K562 (cell line): ENCODE measurements at regions not wholly inside any gene's neighbourhood (a gene's known extent, or its start where the extent isn't known, plus 50 kb on each side); places are given as distances from the start of the nearest gene placed in this dataset.

Experiments
- ATAC-seq: fragments of 200-7000 bp; cut with Tn5 transposase; 3 replicates; pipeline ENCODE4 v1.9.1; 2020; ENCODE audit warnings: moderate library complexity
- BruUV-seq: library from RNA; stranded (reverse); fragments of 400-500 nt; replicated peaks from 2 replicates; lab custom pipeline; 2021; lab: Mats Ljungman, UMichigan
- CTCF ChIA-PET: fragments of 300-600 bp; formaldehyde crosslinking; extraction: SDS; loops from one replicate; lab custom pipeline; 2021; ENCODE audit warnings: low intra/inter-chr PET ratio; lab: Yijun Ruan, JAX
- POLR2A ChIA-PET: fragments of 300-600, 350-650 bp; sonication (Branson Sonifier 250); formaldehyde crosslinking; extraction: SDS; loops from one replicate; lab custom pipeline; 2021; ENCODE audit warnings: antibody characterized with exemption, inconsistent platforms; lab: Yijun Ruan, JAX
- DNase-seq, 4 experiments: peaks; one replicate each; pipeline versions ENCODE4 v3.0.0 to v3.0.0-alpha.2; 2011 to 2018; ENCODE audit warnings: low spot score in 3 of 4, mixed read lengths in 3 of 4; ENCODE audit errors: extremely low read depth in 1 of 4
- FAIRE-seq: peaks from 2 replicates; lab custom pipeline; 2011; peaks lifted over from hg19 to GRCh38; lab: Jason Lieb, UNC
- H2AFZ ChIP-seq: 2 replicates; pipeline ENCODE4 v1.6.0; 2011; ENCODE audit warnings: low read depth, low read length, control low read depth, inconsistent platforms
- H3K27ac ChIP-seq: fragments of 200-600 bp; 3 replicates; pipeline ENCODE4 v1.8.0; 2011; ENCODE audit warnings: low read depth, mild to moderate bottlenecking, control low read depth, inconsistent platforms, low read length, moderate library complexity, mixed read lengths; ENCODE audit errors: extremely low read depth
- H3K27me3 ChIP-seq, 2 experiments: fragments of 300-600 bp in 1 of 2; 2 replicates in 1 of 2; 3 replicates in 1 of 2; pipeline versions ENCODE4 v1.6.0 to v1.8.0; 2011; ENCODE audit warnings: inconsistent platforms in 2 of 2, low read length in 2 of 2, mild to moderate bottlenecking in 1 of 2, mixed read lengths in 1 of 2, moderate library complexity in 1 of 2; ENCODE audit not compliant: control insufficient read depth in 2 of 2, insufficient read depth in 2 of 2
- H3K36me3 ChIP-seq: fragments of 300-600 bp; 3 replicates; pipeline ENCODE4 v1.8.0; 2011; ENCODE audit warnings: mild to moderate bottlenecking, low read length, inconsistent platforms; ENCODE audit not compliant: control insufficient read depth, insufficient read depth
- H3K4me1 ChIP-seq, 2 experiments: fragments of 200-600 bp in 1 of 2; replicated peaks in 1 of 2; 2 replicates in 1 of 2; 3 replicates in 1 of 2; pipeline versions ENCODE4 v1.5.1 to v1.8.0; 2011; ENCODE audit warnings: inconsistent platforms in 2 of 2, low read length in 2 of 2, mild to moderate bottlenecking in 1 of 2, mixed read lengths in 1 of 2, moderate library complexity in 1 of 2; ENCODE audit not compliant: control insufficient read depth in 2 of 2, insufficient read depth in 2 of 2
- H3K4me2 ChIP-seq: 2 replicates; pipeline ENCODE4 v1.6.1; 2011; ENCODE audit warnings: low read length, control low read depth, inconsistent platforms, mixed read lengths; ENCODE audit not compliant: insufficient read depth
- H3K4me3 ChIP-seq: fragments of 200-600 bp; sonication (generic), shearing (Covaris generic); 2 replicates; pipeline ENCODE4 v1.5.1; 2016; ENCODE audit warnings: control low read depth, inconsistent platforms
- H3K79me2 ChIP-seq: fragments of 200-600 bp; 3 replicates; pipeline ENCODE4 v1.8.0; 2011; ENCODE audit warnings: low read length, inconsistent platforms; ENCODE audit not compliant: control insufficient read depth, insufficient read depth
- H3K9ac ChIP-seq, 2 experiments: 2 replicates each; pipeline versions ENCODE4 v1.6.0 to v1.6.1; 2011; ENCODE audit warnings: low read depth in 2 of 2, low read length in 2 of 2, control low read depth in 1 of 2, inconsistent platforms in 1 of 2, mild to moderate bottlenecking in 1 of 2, mixed read lengths in 1 of 2; ENCODE audit not compliant: insufficient read depth in 1 of 2
- H3K9me1 ChIP-seq: one replicate; pipeline ENCODE4 v1.6.0; 2011; ENCODE audit warnings: inconsistent platforms, mild to moderate bottlenecking, low read length, moderate library complexity; ENCODE audit not compliant: control insufficient read depth, insufficient read depth
- H3K9me3 ChIP-seq: replicated peaks from 2 replicates; pipeline ENCODE4 v1.5.1; 2011; ENCODE audit warnings: low read depth, low read length, inconsistent platforms; ENCODE audit not compliant: control insufficient read depth, insufficient read depth
- H4K20me1 ChIP-seq: replicated peaks from 2 replicates; pipeline ENCODE4 v1.6.1; 2011; ENCODE audit warnings: low read length, inconsistent platforms, mixed read lengths; ENCODE audit not compliant: control insufficient read depth, insufficient read depth
- BRD4 ChIP-seq: fragments of 200-600 bp; sonication (generic); IDR thresholded peaks from 2 replicates; pipeline ENCODE4 v1.6.1; 2017; ENCODE audit warnings: inconsistent platforms
- DACH1 ChIP-seq: fragments of 450-650 bp; IDR thresholded peaks from 2 replicates; pipeline ENCODE4 v1.6.1; 2018; ENCODE audit not compliant: partially characterized antibody
- HDAC6 ChIP-seq: IDR thresholded peaks from 2 replicates; pipeline ENCODE4 v1.6.1; 2012; ENCODE audit warnings: low read depth, mild to moderate bottlenecking, control low read depth, inconsistent platforms, low read length, moderate library complexity
- MAFF ChIP-seq: IDR thresholded peaks from 2 replicates; pipeline ENCODE4 v1.6.1; 2012; ENCODE audit warnings: low read length, improper control_type of control experiment
- PHF20 ChIP-seq: fragments of 450-650 bp; IDR thresholded peaks from 2 replicates; pipeline ENCODE4 v1.6.1; 2018; ENCODE audit not compliant: partially characterized antibody
- POLR2A ChIP-seq: fragments of 450-650 bp; conservative IDR thresholded peaks from 2 replicates; pipeline ENCODE4 v1.6.1; 2016
- RFX1 ChIP-seq: fragments of 450-650 bp; IDR thresholded peaks from 2 replicates; pipeline ENCODE4 v1.6.1; 2016; ENCODE audit warnings: mild to moderate bottlenecking, moderate library complexity
- TEAD2 ChIP-seq: fragments of 450-650 bp; IDR thresholded peaks from 2 replicates; pipeline ENCODE4 v1.6.1; 2016; ENCODE audit warnings: missing genetic modification characterization, control low read depth, missing compliant biosample characterization
- ZC3H11A ChIP-seq: IDR thresholded peaks from 2 replicates; pipeline ENCODE4 v1.6.1; 2012; ENCODE audit warnings: low read depth, low read length, improper control_type of control experiment
- ZFP30 ChIP-seq: fragments of 250-450 bp; sonication (Bioruptor Pico); IDR thresholded peaks from 2 replicates; pipeline ENCODE4 v1.8.0; 2022; ENCODE audit warnings: moderate library complexity, mild to moderate bottlenecking, inconsistent platforms, borderline replicate concordance
- ZNF175 ChIP-seq: fragments of 200-800 bp; sonication (Bioruptor generic); IDR thresholded peaks from 2 replicates; pipeline ENCODE4 v1.6.1; 2016; ENCODE audit warnings: low read depth, mild to moderate bottlenecking, missing genetic modification characterization, missing compliant biosample characterization
- ZNF224 ChIP-seq: sonication (generic); formaldehyde crosslinking; IDR thresholded peaks from 2 replicates; pipeline ENCODE4 v1.8.0; 2022; ENCODE audit warnings: mild to moderate bottlenecking, missing genetic modification reagents
- WGBS: fragments of 100-300 bp; shearing (Covaris generic); methylation state at CpG from one replicate; pipeline ENCODE4 v1.1.6; 2016; ENCODE audit warnings: low coverage, mixed read lengths; ENCODE audit not compliant: insufficient coverage; ENCODE audit errors: missing lambda C conversion rate; 5-methylcytosine and 5-hydroxymethylcytosine counted together
- in situ Hi-C: fragments of 300-500 bp; cut with MboI; formaldehyde crosslinking; loops from 4 replicates; pipeline ENCODE4 v1.15.0; 2018; ENCODE audit warnings: inconsistent platforms, mixed read lengths
- intact Hi-C: fragments of 100-400 bp; cut with micrococcal nuclease; formaldehyde crosslinking; loops from 2 replicates; pipeline ENCODE4 v1.14.2; 2022
- TF ChIP-seq, protein P1 (sequence below): fragments of 250-450 bp; sonication (Bioruptor Pico); IDR thresholded peaks from 2 replicates; pipeline ENCODE4 v1.8.0; 2021; ENCODE audit warnings: moderate library complexity, mild to moderate bottlenecking, inconsistent platforms
- TF ChIP-seq, protein P2 (sequence below): fragments of 450-650 bp; IDR thresholded peaks from 2 replicates; pipeline ENCODE4 v1.6.1; 2014; ENCODE audit warnings: low read depth, mild to moderate bottlenecking, moderate library complexity, borderline replicate concordance

DNA sequence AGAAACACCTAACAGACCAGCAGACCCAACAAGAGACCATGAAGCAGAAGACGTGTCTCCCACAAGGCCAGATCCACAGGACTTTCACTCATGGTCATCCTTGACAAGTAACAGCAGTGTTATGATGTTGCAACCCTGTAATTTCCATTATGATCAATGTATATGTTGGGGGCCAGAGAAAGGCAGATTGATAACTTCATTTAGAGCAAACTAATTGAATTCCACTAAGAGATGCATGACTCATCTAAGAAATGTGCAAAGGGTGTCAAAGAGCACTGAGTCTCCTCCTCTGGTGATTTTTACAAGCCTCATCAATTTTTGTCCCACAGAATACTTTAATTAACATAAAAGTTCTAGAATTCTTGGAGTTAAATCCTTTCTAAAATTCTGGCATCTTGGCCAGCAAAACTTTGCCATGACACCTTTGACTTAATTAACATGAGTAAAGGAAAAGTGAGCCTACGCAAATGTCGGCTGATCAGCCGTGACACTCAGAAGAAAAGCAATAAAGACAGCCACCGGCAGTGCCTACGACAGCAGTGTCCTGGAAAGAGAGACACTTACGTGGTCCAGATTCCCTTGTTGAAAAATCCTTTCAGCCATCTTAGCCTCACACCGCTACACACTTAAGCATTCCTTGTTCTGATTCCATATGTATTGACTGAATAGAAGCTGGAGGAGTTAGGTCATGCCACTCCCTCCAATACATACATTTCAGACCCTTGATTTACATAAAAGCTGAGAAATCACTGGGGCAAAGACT is 370.2 kb upstream of the CCDC196 start:
- no peaks in the 10 kb centered on the region for H3K79me2 ChIP-seq
- H3K9ac ChIP-seq: no peak overlapping the region
- no peaks in the 10 kb centered on the region for H4K20me1 ChIP-seq
- in situ Hi-C loops: no loop called here
- no peaks in the 10 kb centered on the region for H3K9me3 ChIP-seq
- H3K4me1 ChIP-seq: no peaks in the 10 kb centered on the region
- no peak overlapping the region for H3K4me3 ChIP-seq
- intact Hi-C loops: no loop called here
- no peaks in the 10 kb centered on the region for H3K27me3 ChIP-seq
- ATAC-seq: no peak
- BruUV-seq: no TSS peak
- FAIRE-seq: no peak
- H3K36me3 ChIP-seq: no peaks in the 10 kb centered on the region
- no peaks in the 10 kb centered on the region for H3K9me1 ChIP-seq
- H3K4me2 ChIP-seq: no peak overlapping the region
- POLR2A ChIA-PET: no interaction called here
- H2AFZ ChIP-seq: no peak overlapping the region
- no peak for TF ChIP-seq POLR2A
- TF ChIP-seq, protein P1, sequence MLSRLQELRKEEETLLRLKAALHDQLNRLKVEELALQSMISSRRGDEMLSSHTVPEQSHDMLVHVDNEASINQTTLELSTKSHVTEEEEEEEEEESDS: no peak
- TF ChIP-seq ZC3H11A: no peak
- TF ChIP-seq HDAC6: no peak
- TF ChIP-seq, protein P2, sequence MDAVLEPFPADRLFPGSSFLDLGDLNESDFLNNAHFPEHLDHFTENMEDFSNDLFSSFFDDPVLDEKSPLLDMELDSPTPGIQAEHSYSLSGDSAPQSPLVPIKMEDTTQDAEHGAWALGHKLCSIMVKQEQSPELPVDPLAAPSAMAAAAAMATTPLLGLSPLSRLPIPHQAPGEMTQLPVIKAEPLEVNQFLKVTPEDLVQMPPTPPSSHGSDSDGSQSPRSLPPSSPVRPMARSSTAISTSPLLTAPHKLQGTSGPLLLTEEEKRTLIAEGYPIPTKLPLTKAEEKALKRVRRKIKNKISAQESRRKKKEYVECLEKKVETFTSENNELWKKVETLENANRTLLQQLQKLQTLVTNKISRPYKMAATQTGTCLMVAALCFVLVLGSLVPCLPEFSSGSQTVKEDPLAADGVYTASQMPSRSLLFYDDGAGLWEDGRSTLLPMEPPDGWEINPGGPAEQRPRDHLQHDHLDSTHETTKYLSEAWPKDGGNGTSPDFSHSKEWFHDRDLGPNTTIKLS: no peak
- no peak for TF ChIP-seq BRD4
- TF ChIP-seq PHF20: no peak
- no peak for TF ChIP-seq DACH1
- TF ChIP-seq RFX1: no peak
- TF ChIP-seq TEAD2: no peak
- no peak for TF ChIP-seq ZNF224
- TF ChIP-seq ZFP30 (CRISPR knock-in tag): no peak
- no peak for TF ChIP-seq MAFF
- no peak for TF ChIP-seq ZNF175 (CRISPR knock-in tag)
- TF ChIP-seq, all 486 proteins: peak for 0
- 0% methylated on average over 8 of the region's 8 CpGs for WGBS
- H3K27ac ChIP-seq: no peak overlapping the region
- CTCF ChIA-PET: no interaction called here
- no peak for DNase-seq
